Activated CD4-positive, alpha-beta T cell treated with anti-CD3 and anti-CD28 coated beads, Interleukin-2, amount 10 ng/mL, durations not matched to agents 7 days and 5 days (primary cell): ENCODE measurements at regions not wholly inside any gene's neighbourhood (a gene's known extent, or its start where the extent isn't known, plus 50 kb on each side); places are given as distances from the start of the nearest gene placed in this dataset.
"Not testable (repeated sequence)": the region's sequence is repeated elsewhere in the genome, so short reads cannot be mapped to it uniquely, and the experiment has no call there.

Experiments used
- CTCF ChIA-PET: fragments of 350-600 bp; sonication (Branson Sonifier 250); formaldehyde crosslinking; loops from one replicate; lab custom pipeline; 2021; ENCODE audit warnings: antibody characterized with exemption; lab: Charles Lee
- POLR2A ChIA-PET: fragments of 350-600 bp; sonication (Branson Sonifier 250); formaldehyde crosslinking; loops from one replicate; lab custom pipeline; 2021; ENCODE audit warnings: antibody characterized with exemption; lab: Charles Lee
- DNase-seq: peaks from one replicate; pipeline ENCODE4 v3.0.0-alpha.2; 2020
- H3K27ac Mint-ChIP-seq: one replicate; pipeline ENCODE4 v1.8.0; 2021; ENCODE audit warnings: mild to moderate bottlenecking, moderate library complexity, mixed read lengths
- H3K27me3 Mint-ChIP-seq: one replicate; pipeline ENCODE4 v1.8.0; 2021; ENCODE audit warnings: mixed read lengths
- H3K36me3 Mint-ChIP-seq: one replicate; pipeline ENCODE4 v1.8.0; 2021; ENCODE audit warnings: low read depth, mixed read lengths
- H3K4me1 Mint-ChIP-seq: one replicate; pipeline ENCODE4 v1.8.0; 2021; ENCODE audit warnings: mixed read lengths
- H3K4me3 Mint-ChIP-seq: one replicate; pipeline ENCODE4 v1.8.0; 2021; ENCODE audit warnings: mild to moderate bottlenecking, moderate library complexity, mixed read lengths
- H3K9me3 Mint-ChIP-seq: one replicate; pipeline ENCODE4 v1.8.0; 2021; ENCODE audit warnings: mixed read lengths

- POLR2A ChIA-PET, result no interaction called here
- H3K4me3 Mint-ChIP-seq, result no peak overlapping the region
Measured at GRCh38 chr10:78335691-78336401, 302.2 kb downstream of the RPS24 start.

GRCh38 chr10:78336402-78336791, 302.7 kb downstream of the RPS24 start:
- Mint-ChIP-seq H3K4me3 (no peak overlapping the region), H3K36me3 (no peaks in the 10 kb centered on the region), H3K9me3 (no peaks in the 10 kb centered on the region), H3K27me3 (no peaks in the 10 kb centered on the region), H3K27ac (no peak overlapping the region), H3K4me1 (no peaks in the 10 kb centered on the region)
- POLR2A ChIA-PET, result no interaction called here
- CTCF ChIA-PET, result no interaction called here
- no peak for DNase-seq

More at GRCh38 chr10:78335691-78336401, 302.2 kb downstream of the RPS24 start:
- H3K4me1 Mint-ChIP-seq, result no peaks in the 10 kb centered on the region
- DNase-seq, result no peak
- peaks cover 1% of the 10 kb centered on the region for H3K27me3 Mint-ChIP-seq
- no peak overlapping the region for H3K27ac Mint-ChIP-seq
- CTCF ChIA-PET, result interaction anchor here (1.1 kb wide), 1 partner anchor 31 kb away, joined by 3 read pairs; no protein-coding TSS in a partner anchor
- H3K36me3 Mint-ChIP-seq, result no peaks in the 10 kb centered on the region
- no peaks in the 10 kb centered on the region for H3K9me3 Mint-ChIP-seq

- H3K4me1 Mint-ChIP-seq, result no peaks in the 10 kb centered on the region
- ChIA-PET CTCF (no interaction called here), POLR2A (no interaction called here)
- no peaks in the 10 kb centered on the region for H3K9me3 Mint-ChIP-seq
- no peak overlapping the region for H3K27ac Mint-ChIP-seq
- no peak for DNase-seq
- H3K27me3 Mint-ChIP-seq, result no peaks in the 10 kb centered on the region
- H3K4me3 Mint-ChIP-seq, result no peak overlapping the region
- no peaks in the 10 kb centered on the region for H3K36me3 Mint-ChIP-seq
Measured at GRCh38 chr10:78337016-78337415, 303.4 kb downstream of the RPS24 start.

- Mint-ChIP-seq H3K9me3 (no peaks in the 10 kb centered on the region), H3K4me3 (no peak overlapping the region), H3K27me3 (no peaks in the 10 kb centered on the region), H3K4me1 (no peaks in the 10 kb centered on the region), H3K27ac (no peak overlapping the region), H3K36me3 (no peaks in the 10 kb centered on the region)
- no peak for DNase-seq
- POLR2A ChIA-PET, result no interaction called here
- CTCF ChIA-PET, result interaction anchor here (0.9 kb wide), 1 partner anchor 22 kb away, joined by 3 read pairs; no protein-coding TSS in a partner anchor
Measured at GRCh38 chr10:78337646-78338391, 304.2 kb downstream of the RPS24 start.

GRCh38 chr10:78338717-78339116, 305.1 kb downstream of the RPS24 start:
- Mint-ChIP-seq H3K27ac (no peak overlapping the region), H3K4me1 (no peaks in the 10 kb centered on the region)
- CTCF ChIA-PET, result interaction anchor here (0.9 kb wide), 1 partner anchor 21 kb away, joined by 3 read pairs; no protein-coding TSS in a partner anchor

GRCh38 chr10:78339251-78339650, 305.6 kb downstream of the RPS24 start:
- CTCF ChIA-PET, result no interaction called here
- no peaks in the 10 kb centered on the region for H3K9me3 Mint-ChIP-seq
- no peak overlapping the region for H3K27ac Mint-ChIP-seq
- no peak for DNase-seq
- POLR2A ChIA-PET, result no interaction called here
- H3K27me3 Mint-ChIP-seq, result no peaks in the 10 kb centered on the region
- H3K4me1 Mint-ChIP-seq, result no peaks in the 10 kb centered on the region
- H3K4me3 Mint-ChIP-seq, result no peak overlapping the region
- no peaks in the 10 kb centered on the region for H3K36me3 Mint-ChIP-seq

More at GRCh38 chr10:78338717-78339116, 305.1 kb downstream of the RPS24 start:
- Mint-ChIP-seq H3K9me3 (no peaks in the 10 kb centered on the region), H3K36me3 (no peaks in the 10 kb centered on the region), H3K27me3 (no peaks in the 10 kb centered on the region), H3K4me3 (no peak overlapping the region)
- no peak for DNase-seq
- POLR2A ChIA-PET, result no interaction called here

GRCh38 chr10:78341953-78342614, 308.4 kb downstream of the RPS24 start:
- no peaks in the 10 kb centered on the region for H3K4me1 Mint-ChIP-seq
- no peak overlapping the region for H3K27ac Mint-ChIP-seq
- H3K9me3 Mint-ChIP-seq, result no peaks in the 10 kb centered on the region
- POLR2A ChIA-PET, result no interaction called here
- no peak overlapping the region for H3K4me3 Mint-ChIP-seq
- no peaks in the 10 kb centered on the region for H3K36me3 Mint-ChIP-seq
- CTCF ChIA-PET, result no interaction called here
- DNase-seq, result no peak
- H3K27me3 Mint-ChIP-seq, result peaks cover 6% of the 10 kb centered on the region

GRCh38 chr10:78342827-78343653, 309.4 kb downstream of the RPS24 start:
- Mint-ChIP-seq H3K9me3 (no peaks in the 10 kb centered on the region), H3K4me3 (no peak overlapping the region), H3K4me1 (no peaks in the 10 kb centered on the region), H3K36me3 (no peaks in the 10 kb centered on the region), H3K27ac (no peak overlapping the region), H3K27me3 (peaks cover 6% of the 10 kb centered on the region)
- ChIA-PET CTCF (no interaction called here), POLR2A (no interaction called here)
- no peak for DNase-seq

GRCh38 chr10:78344257-78344656, 310.6 kb downstream of the RPS24 start:
- H3K4me3 Mint-ChIP-seq, POLR2A ChIA-PET, H3K4me1 Mint-ChIP-seq, H3K27me3 Mint-ChIP-seq, H3K36me3 Mint-ChIP-seq, CTCF ChIA-PET, H3K27ac Mint-ChIP-seq, H3K9me3 Mint-ChIP-seq, DNase-seq: not testable (repeated sequence)

- CTCF ChIA-PET, H3K27me3 Mint-ChIP-seq, H3K4me3 Mint-ChIP-seq, DNase-seq, POLR2A ChIA-PET, H3K4me1 Mint-ChIP-seq, H3K27ac Mint-ChIP-seq, H3K9me3 Mint-ChIP-seq, H3K36me3 Mint-ChIP-seq: not testable (repeated sequence)
Measured at GRCh38 chr10:78345515-78345914, 311.9 kb downstream of the RPS24 start.

GRCh38 chr10:78346721-78347120, 313.1 kb downstream of the RPS24 start:
- Mint-ChIP-seq H3K4me1 (no peaks in the 10 kb centered on the region), H3K9me3 (no peaks in the 10 kb centered on the region), H3K4me3 (no peak overlapping the region), H3K27ac (no peak overlapping the region), H3K36me3 (no peaks in the 10 kb centered on the region), H3K27me3 (peaks cover 11% of the 10 kb centered on the region)
- POLR2A ChIA-PET, result no interaction called here
- CTCF ChIA-PET, result no interaction called here
- no peak for DNase-seq

- Mint-ChIP-seq H3K36me3 (no peaks in the 10 kb centered on the region), H3K27ac (no peak overlapping the region), H3K4me3 (no peak overlapping the region), H3K4me1 (no peaks in the 10 kb centered on the region), H3K27me3 (peaks cover 11% of the 10 kb centered on the region), H3K9me3 (no peaks in the 10 kb centered on the region)
- ChIA-PET CTCF (no interaction called here), POLR2A (no interaction called here)
- DNase-seq, result no peak
Measured at GRCh38 chr10:78348411-78349164, 314.9 kb downstream of the RPS24 start.
